ENCODE measurements at regions not wholly inside any gene's neighbourhood (a gene's known extent, or its start where the extent isn't known, plus 50 kb on each side); places are given as distances from the start of the nearest gene placed in this dataset.

DNA sequence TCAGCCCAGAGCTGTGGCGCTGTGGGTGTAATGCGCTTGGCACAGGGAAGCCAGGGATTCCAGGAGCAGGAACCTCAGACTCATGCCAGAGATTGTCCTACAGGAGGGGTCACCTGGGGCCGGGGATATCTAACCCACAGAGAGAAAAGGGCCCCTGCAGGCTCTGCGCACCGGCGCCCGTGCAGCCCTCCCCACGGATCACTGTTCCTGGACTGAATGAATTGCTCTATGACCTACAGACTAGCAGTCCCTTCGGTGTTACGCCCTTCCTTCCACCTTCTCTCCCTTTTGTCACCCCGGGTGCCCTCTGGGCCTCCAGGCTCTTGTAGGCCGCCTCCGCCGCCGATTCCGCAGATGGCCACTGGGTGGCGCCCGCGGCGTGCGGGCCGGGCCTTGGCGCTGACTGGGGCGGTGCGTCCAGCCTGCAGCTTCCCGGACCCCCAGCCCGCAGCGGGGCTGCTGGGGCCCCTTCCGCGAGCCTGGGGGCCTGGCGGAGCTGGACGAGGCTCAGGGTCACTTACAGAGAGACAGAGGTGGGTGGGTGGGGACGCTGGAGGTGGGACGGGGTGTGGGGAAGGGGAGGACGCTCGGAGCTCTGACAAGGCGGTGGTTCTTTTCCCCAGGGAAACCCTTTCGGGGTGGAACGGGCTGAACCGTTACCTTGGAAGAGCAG lies 101.3 kb downstream of the IER5 start:
- Histone ChIP-seq H3K27ac (no peak overlapping the region), H3K4me1 (ENCODE audit: control insufficient read depth in 1 of 2, low read depth in 2 of 2) (peaks cover 4 to 7% of the 10 kb centered on the region in 2 donors), H3K4me3 (peak overlapping the region; percentile 60), H3K27me3 (replicated peaks; ENCODE audit: insufficient read depth) (no peaks in the 10 kb centered on the region), H3K36me3 (no peaks in the 10 kb centered on the region), H3K9me3 (no peaks in the 10 kb centered on the region)
- ATAC-seq (ENCODE audit: insufficient number of reproducible peaks, low FRiP score, low read depth) (no peak), DNase-seq (ENCODE audit: low spot score) (no peak)
- TF ChIP-seq, protein P1, sequence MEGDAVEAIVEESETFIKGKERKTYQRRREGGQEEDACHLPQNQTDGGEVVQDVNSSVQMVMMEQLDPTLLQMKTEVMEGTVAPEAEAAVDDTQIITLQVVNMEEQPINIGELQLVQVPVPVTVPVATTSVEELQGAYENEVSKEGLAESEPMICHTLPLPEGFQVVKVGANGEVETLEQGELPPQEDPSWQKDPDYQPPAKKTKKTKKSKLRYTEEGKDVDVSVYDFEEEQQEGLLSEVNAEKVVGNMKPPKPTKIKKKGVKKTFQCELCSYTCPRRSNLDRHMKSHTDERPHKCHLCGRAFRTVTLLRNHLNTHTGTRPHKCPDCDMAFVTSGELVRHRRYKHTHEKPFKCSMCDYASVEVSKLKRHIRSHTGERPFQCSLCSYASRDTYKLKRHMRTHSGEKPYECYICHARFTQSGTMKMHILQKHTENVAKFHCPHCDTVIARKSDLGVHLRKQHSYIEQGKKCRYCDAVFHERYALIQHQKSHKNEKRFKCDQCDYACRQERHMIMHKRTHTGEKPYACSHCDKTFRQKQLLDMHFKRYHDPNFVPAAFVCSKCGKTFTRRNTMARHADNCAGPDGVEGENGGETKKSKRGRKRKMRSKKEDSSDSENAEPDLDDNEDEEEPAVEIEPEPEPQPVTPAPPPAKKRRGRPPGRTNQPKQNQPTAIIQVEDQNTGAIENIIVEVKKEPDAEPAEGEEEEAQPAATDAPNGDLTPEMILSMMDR (IDR thresholded peaks at IDR 0.05), result peak; percentile 91

DNA sequence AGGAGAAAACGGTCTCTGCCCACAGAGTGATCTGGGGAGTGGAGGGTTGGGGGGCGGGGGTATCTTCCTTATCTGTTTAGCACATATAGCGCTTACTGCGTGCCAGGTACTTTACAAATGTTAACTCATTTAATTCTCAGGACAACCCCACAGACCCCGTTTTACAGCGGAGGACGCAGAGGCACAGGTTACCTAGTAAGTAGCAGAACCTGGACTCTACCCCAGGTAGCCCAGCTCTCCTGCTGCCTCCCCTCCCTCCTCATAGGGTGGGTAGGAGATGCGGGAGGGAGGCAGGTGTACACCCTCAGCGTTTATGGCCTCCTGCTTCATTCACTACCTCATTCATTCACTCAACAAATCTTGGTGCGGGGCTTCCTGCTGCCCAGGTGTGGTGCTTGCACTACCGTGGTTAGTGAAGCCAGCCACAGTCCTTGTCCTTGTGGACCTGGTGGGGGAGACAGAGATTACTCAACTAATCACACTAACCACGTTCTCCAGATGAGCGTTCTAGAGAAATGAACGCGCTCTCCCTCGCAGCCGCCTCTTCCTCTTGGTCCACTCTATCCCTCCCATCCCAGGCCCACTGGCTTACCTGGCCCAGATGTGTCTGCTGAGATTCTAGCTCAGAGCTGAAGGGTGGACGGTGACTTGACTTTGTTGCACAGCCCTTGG lies 102.0 kb downstream of the IER5 start:
- Histone ChIP-seq H3K4me3 (no peak overlapping the region), H3K27me3 (replicated peaks; ENCODE audit: insufficient read depth) (no peaks in the 10 kb centered on the region), H3K9me3 (no peaks in the 10 kb centered on the region), H3K4me1 (ENCODE audit: control insufficient read depth in 1 of 2, low read depth in 2 of 2) (peaks cover 4 to 7% of the 10 kb centered on the region in 2 donors), H3K36me3 (no peaks in the 10 kb centered on the region), H3K27ac (no peak overlapping the region)
- TF ChIP-seq, protein P1 (IDR thresholded peaks at IDR 0.05), result no peak
- DNase-seq (ENCODE audit: low spot score) (no peak), ATAC-seq (ENCODE audit: insufficient number of reproducible peaks, low FRiP score, low read depth) (no peak)

DNA sequence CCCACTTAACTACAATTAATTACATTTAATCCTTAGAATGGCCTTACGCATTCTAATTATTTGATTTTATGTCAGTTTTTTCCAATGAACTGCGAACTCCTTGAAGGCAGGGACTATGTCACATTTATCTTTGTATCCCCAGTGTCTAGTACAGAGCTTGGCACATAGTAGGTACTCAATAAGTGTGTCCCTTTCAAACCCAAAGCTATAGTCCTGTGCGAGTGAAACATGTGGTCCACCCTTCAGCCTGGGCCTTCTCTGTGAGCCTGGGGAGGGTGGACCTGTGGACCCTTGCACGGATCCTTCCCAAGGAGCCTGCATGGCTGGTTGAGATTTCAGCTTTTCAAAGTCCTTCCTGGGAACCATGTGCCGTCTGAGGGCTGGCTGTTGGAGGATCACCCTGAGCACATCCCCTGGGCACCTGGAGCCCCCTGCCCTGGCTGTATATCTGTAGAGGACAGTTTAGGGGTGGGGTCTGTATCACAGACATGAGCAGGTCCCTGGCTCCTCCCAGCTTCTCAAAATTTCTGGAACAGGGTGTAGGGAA lies 103.1 kb downstream of the IER5 start:
- TF ChIP-seq, protein P1 (IDR thresholded peaks at IDR 0.05), result no peak
- peaks cover 4 to 7% of the 10 kb centered on the region in 2 donors for H3K4me1 ChIP-seq (ENCODE audit: control insufficient read depth in 1 of 2, low read depth in 2 of 2)
- no peak for ATAC-seq (ENCODE audit: insufficient number of reproducible peaks, low FRiP score, low read depth)
- no peak overlapping the region for H3K4me3 ChIP-seq
- no peaks in the 10 kb centered on the region for H3K27me3 ChIP-seq (replicated peaks; ENCODE audit: insufficient read depth)
- no peak for DNase-seq (ENCODE audit: low spot score)
- no peaks in the 10 kb centered on the region for H3K9me3 ChIP-seq
- no peak overlapping the region for H3K27ac ChIP-seq
- H3K36me3 ChIP-seq, result no peaks in the 10 kb centered on the region

DNA sequence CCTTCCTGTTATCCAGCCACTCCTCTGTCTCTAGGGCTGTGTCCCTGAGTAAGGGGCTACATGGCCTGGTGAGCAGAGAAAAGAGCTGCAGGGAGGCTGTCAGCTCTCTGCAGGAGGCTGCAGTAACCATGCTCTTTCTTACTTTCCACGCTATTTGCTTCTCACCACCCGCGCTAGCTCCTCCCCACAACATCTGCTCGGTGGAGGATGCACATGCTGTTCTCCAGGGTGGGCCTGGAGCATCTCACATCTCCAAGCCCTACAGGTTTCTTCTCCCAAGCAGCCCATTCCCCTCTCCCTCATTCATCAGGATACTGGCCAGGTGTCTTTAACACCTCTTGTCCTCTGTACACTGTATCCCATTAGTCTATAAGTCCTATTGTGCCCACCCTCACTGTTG lies 103.8 kb downstream of the IER5 start:
- no peak for DNase-seq (ENCODE audit: low spot score)
- no peak overlapping the region for H3K27ac ChIP-seq

More for the DNA sequence above, 103.8 kb downstream of the IER5 start:
- TF ChIP-seq, protein P1 (IDR thresholded peaks at IDR 0.05), result no peak
- H3K4me1 ChIP-seq (ENCODE audit: control insufficient read depth in 1 of 2, low read depth in 2 of 2), result peaks cover 4 to 7% of the 10 kb centered on the region in 2 donors
- no peaks in the 10 kb centered on the region for H3K36me3 ChIP-seq
- no peaks in the 10 kb centered on the region for H3K9me3 ChIP-seq
- H3K4me3 ChIP-seq, result no peak overlapping the region
- ATAC-seq (ENCODE audit: insufficient number of reproducible peaks, low FRiP score, low read depth), result no peak
- H3K27me3 ChIP-seq (replicated peaks; ENCODE audit: insufficient read depth), result no peaks in the 10 kb centered on the region

Data from thoracic aorta (tissue), 2 donors.